22Rv1 (cell line): ENCODE measurements at regions not wholly inside any gene's neighbourhood (a gene's known extent, or its start where the extent isn't known, plus 50 kb on each side); places are given as distances from the start of the nearest gene placed in this dataset.

ENCODE experiments used
- ZFX ChIP-seq: fragments of 450-650 bp; IDR thresholded peaks from 2 replicates; pipeline ENCODE4 v1.6.1; 2017; ENCODE audit warnings: antibody characterized with exemption, borderline replicate concordance
- TF ChIP-seq, protein P1 (sequence below): fragments of 450-650 bp; IDR thresholded peaks from 2 replicates; pipeline ENCODE4 v1.5.1; 2017; ENCODE audit warnings: mild to moderate bottlenecking

DNA sequence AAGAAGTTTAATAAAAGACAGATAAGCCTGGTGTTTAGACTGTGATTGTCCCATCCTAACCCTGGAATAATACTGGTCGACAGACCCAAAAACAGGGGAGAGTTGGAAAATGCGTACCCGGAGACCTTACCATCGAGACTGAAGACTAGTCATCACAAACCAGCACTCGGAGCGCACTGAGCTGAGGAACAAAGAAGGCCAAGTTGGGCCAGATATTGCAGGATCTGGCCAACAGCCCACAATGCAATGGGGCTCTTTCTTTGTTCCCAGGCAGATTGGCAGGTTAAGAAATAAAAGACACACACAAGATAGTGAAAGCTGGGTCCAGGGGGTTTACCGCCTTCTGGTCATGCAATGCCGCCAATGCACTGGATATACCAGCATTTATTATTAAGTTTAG is 188.7 kb upstream of the RAI14 start:
- TF ChIP-seq, protein P1, sequence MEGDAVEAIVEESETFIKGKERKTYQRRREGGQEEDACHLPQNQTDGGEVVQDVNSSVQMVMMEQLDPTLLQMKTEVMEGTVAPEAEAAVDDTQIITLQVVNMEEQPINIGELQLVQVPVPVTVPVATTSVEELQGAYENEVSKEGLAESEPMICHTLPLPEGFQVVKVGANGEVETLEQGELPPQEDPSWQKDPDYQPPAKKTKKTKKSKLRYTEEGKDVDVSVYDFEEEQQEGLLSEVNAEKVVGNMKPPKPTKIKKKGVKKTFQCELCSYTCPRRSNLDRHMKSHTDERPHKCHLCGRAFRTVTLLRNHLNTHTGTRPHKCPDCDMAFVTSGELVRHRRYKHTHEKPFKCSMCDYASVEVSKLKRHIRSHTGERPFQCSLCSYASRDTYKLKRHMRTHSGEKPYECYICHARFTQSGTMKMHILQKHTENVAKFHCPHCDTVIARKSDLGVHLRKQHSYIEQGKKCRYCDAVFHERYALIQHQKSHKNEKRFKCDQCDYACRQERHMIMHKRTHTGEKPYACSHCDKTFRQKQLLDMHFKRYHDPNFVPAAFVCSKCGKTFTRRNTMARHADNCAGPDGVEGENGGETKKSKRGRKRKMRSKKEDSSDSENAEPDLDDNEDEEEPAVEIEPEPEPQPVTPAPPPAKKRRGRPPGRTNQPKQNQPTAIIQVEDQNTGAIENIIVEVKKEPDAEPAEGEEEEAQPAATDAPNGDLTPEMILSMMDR: no peak
- no peak for TF ChIP-seq ZFX
